ENCODE measurements at regions not wholly inside any gene's neighbourhood (a gene's known extent, or its start where the extent isn't known, plus 50 kb on each side); places are given as distances from the start of the nearest gene placed in this dataset.

- TF ChIP-seq EZH2 (IDR thresholded peaks at IDR 0.05) (no peak), POLR2AphosphoS5 (IDR thresholded peaks at IDR 0.05; ENCODE audit: borderline replicate concordance, low read depth, low read length) (no peak)
These were observed 315.2 kb upstream of the PPP2R3A start for GRCh38 chr3:135650309-135650708.

Data from SK-N-MC (cell line).